Cardiac muscle cell (in vitro differentiated cells and primary cell): ENCODE measurements at regions not wholly inside any gene's neighbourhood (a gene's known extent, or its start where the extent isn't known, plus 50 kb on each side); places are given as distances from the start of the nearest gene placed in this dataset.

ENCODE experiments used
- DNase-seq, 2 donors: peaks; one replicate each; pipeline versions ENCODE4 v3.0.0 to v3.0.0-alpha.2; 2010 to 2017; ENCODE audit warnings: low read depth in 1 of 2, low spot score in 1 of 2
- H3K27ac ChIP-seq: fragments of 200-600 bp; sonication (generic); 2 replicates; pipeline ENCODE4 v1.5.1; 2016
- H3K27me3 ChIP-seq: fragments of 200-600 bp; sonication (generic); 2 replicates; pipeline ENCODE4 v1.6.0; 2016; ENCODE audit warnings: control low read depth
- H3K36me3 ChIP-seq: fragments of 200-600 bp; sonication (generic); 2 replicates; pipeline ENCODE4 v1.5.1; 2016; ENCODE audit warnings: control low read depth
- H3K4me1 ChIP-seq: fragments of 200-600 bp; sonication (generic); 2 replicates; pipeline ENCODE4 v1.8.1; 2017; ENCODE audit warnings: low read depth, mild to moderate bottlenecking, mixed run types
- H3K4me3 ChIP-seq: fragments of 200-600 bp; sonication (generic); 2 replicates; pipeline ENCODE4 v1.5.1; 2016; ENCODE audit warnings: mild to moderate bottlenecking
- H3K9me3 ChIP-seq: fragments of 200-600 bp; sonication (generic); 2 replicates; pipeline ENCODE4 v1.5.1; 2017; ENCODE audit warnings: low read depth, mild to moderate bottlenecking, control low read depth
- TF ChIP-seq, protein P1 (sequence below): IDR thresholded peaks from 2 replicates; pipeline ENCODE4 v1.5.1; 2012; ENCODE audit warnings: low read depth, mild to moderate bottlenecking, low read length

DNA sequence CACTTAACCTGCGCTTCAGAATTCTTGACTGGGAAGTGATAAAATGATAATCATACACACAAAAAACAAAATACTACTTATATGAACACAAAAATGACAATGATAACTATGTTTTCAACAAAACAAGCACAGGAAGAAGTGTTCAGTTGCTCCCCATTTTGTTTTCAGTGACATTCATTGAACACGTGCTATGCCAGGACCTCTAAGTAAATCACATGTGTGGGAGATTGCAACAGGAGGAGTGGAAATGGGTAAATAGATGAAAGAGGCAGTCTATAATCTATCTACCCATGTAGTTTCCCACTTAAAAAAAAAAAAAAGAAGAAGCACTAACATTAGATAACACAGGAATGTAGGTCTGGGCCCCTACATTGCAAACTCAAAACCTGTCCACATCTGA, 183.5 kb upstream of the HNRNPA3 start:
- Histone ChIP-seq H3K4me3 (no peak overlapping the region), H3K27me3 (no peaks in the 10 kb centered on the region), H3K27ac (no peak overlapping the region), H3K9me3 (no peaks in the 10 kb centered on the region), H3K36me3 (no peaks in the 10 kb centered on the region), H3K4me1 (no peaks in the 10 kb centered on the region)
- no peak for DNase-seq
- TF ChIP-seq, protein P1, sequence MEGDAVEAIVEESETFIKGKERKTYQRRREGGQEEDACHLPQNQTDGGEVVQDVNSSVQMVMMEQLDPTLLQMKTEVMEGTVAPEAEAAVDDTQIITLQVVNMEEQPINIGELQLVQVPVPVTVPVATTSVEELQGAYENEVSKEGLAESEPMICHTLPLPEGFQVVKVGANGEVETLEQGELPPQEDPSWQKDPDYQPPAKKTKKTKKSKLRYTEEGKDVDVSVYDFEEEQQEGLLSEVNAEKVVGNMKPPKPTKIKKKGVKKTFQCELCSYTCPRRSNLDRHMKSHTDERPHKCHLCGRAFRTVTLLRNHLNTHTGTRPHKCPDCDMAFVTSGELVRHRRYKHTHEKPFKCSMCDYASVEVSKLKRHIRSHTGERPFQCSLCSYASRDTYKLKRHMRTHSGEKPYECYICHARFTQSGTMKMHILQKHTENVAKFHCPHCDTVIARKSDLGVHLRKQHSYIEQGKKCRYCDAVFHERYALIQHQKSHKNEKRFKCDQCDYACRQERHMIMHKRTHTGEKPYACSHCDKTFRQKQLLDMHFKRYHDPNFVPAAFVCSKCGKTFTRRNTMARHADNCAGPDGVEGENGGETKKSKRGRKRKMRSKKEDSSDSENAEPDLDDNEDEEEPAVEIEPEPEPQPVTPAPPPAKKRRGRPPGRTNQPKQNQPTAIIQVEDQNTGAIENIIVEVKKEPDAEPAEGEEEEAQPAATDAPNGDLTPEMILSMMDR, result no peak

DNA sequence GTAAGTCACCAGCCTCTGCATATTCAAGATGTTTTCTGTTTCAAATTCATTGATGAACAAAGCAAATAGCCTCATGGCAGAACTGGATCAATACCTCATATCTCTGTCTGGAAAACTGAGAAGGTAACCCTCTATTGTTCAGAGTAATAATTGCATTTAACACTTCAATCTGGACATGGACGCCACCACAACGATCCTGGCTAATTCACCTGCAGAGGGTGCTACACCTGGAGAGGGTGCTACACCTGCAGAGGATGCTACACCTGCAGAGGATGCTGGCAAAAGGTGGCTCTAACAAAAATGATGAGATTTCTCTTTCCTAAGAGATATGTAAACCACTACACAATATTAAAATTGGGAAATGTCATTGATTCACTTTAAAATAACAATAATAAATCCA, 183.1 kb upstream of the HNRNPA3 start:
- DNase-seq, result no peak
- Histone ChIP-seq H3K4me3 (no peak overlapping the region), H3K27me3 (no peaks in the 10 kb centered on the region), H3K9me3 (no peaks in the 10 kb centered on the region), H3K4me1 (no peaks in the 10 kb centered on the region), H3K36me3 (no peaks in the 10 kb centered on the region), H3K27ac (no peak overlapping the region)
- TF ChIP-seq, protein P1, result no peak

DNA sequence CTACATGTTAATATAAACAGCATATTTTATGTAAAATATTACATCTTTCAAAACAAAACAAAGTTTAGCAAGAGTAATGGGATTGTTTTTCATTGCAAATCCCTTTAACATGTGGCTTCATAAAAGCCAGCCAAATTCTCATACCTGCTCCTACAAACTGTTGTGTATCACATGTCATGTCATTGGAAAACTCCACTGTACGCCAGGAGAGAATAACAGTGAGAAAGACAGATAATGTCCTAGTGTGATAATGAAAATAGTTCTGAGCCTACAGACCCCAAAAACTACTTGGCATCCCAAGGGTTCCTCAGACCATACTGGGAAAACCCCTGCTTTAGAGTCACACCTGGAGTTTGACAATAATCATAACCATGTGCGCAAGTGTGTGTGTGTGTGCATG, 182.7 kb upstream of the HNRNPA3 start:
- Histone ChIP-seq H3K36me3 (no peaks in the 10 kb centered on the region), H3K27ac (no peak overlapping the region), H3K9me3 (no peaks in the 10 kb centered on the region), H3K27me3 (no peaks in the 10 kb centered on the region), H3K4me3 (no peak overlapping the region), H3K4me1 (no peaks in the 10 kb centered on the region)
- TF ChIP-seq, protein P1, result no peak
- no peak for DNase-seq

DNA sequence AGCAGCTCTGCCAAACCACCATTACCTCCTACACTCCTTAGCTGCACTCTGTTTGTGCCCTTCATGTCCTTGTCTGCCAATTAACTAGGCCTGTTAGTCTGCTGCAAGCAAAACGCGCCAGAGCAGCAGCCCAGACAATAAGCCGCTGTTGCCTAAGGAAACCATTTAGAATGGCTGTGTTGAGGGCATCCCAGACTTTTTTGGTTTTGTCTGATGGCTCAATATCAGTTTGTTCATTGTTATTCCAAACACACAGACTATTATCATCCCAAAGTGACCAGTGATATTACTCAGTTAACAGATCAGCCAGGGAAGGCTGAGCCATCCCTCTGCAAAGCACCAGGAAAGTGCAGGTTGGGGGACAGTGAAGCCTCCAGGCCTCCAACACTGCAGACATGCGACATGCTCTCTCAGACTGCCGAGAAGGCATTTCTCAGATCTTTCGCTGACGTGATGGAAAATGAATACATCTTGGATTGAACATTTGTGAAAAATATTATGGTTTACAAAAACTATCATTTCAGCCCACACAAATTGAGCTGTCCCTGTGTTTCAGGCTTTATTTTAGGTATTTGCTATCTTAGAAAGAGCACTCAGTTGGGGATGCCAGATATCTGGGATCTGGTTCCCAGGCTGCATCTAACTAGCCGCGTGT, 182.0 kb upstream of the HNRNPA3 start:
- H3K4me1 ChIP-seq, result no peaks in the 10 kb centered on the region
- H3K27me3 ChIP-seq, result no peaks in the 10 kb centered on the region
- no peak overlapping the region for H3K27ac ChIP-seq
- H3K4me3 ChIP-seq, result no peak overlapping the region
- no peaks in the 10 kb centered on the region for H3K9me3 ChIP-seq
- no peaks in the 10 kb centered on the region for H3K36me3 ChIP-seq
- DNase-seq, result no peak
- TF ChIP-seq, protein P1, result no peak

DNA sequence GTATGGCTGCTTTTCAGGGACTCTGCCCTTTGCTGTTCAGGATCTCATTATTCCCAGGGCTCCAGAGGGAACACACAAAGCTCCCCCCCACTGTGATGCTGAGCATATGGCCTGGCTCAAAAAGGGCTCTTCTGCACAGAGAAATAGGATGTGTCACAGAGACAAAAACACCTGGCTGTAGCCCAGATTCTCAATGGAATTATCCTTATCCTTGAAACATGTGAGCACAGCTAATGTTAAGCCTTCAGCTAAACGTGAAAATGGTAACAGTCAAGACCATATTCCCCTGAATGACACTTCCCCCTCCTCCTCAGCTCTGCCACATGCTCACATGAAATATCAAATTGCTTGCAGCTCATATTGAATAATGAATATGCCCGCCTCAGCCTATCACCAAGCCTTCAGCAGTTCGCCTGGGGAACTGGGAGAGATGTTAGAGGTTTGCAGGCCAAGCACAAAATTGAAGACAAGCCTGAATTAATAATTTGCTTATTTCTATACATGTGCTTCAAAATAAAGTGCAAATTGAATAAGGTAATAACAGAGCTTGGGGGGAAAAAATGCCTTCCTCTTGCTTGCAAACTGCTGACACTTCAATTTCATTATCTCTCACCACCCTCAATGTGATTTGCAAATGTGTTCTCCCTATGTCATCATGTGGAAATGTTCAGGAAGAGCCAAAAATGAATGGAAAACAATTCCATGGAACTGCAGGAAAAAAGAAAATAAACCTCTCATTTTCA, 181.0 kb upstream of the HNRNPA3 start:
- H3K27ac ChIP-seq, result no peak overlapping the region
- no peaks in the 10 kb centered on the region for H3K9me3 ChIP-seq
- no peaks in the 10 kb centered on the region for H3K27me3 ChIP-seq
- TF ChIP-seq, protein P1, result no peak
- no peaks in the 10 kb centered on the region for H3K4me1 ChIP-seq
- H3K4me3 ChIP-seq, result no peak overlapping the region
- DNase-seq, result no peak
- H3K36me3 ChIP-seq, result no peaks in the 10 kb centered on the region
